ENCODE measurements at regions not wholly inside any gene's neighbourhood (a gene's known extent, or its start where the extent isn't known, plus 50 kb on each side); places are given as distances from the start of the nearest gene placed in this dataset.
A peak's percentile ranks its signal among the peaks of the same experiment; 100 is the strongest.

GRCh38 chr21:39104911-39105310, 78.3 kb downstream of the PSMG1 start:
- DNase-seq: no peak

- no peak for DNase-seq
Measured at GRCh38 chr21:39103689-39104088, 79.6 kb downstream of the PSMG1 start.

- no peak for DNase-seq
Measured at GRCh38 chr21:39099859-39100258, 83.4 kb downstream of the PSMG1 start.

- DNase-seq: no peak
Measured at GRCh38 chr21:39098696-39099200, 84.5 kb downstream of the PSMG1 start.

GRCh38 chr21:39097981-39098380, 85.3 kb downstream of the PSMG1 start:
- DNase-seq: no peak

- DNase-seq: no peak
Measured at GRCh38 chr21:39097335-39097861, 85.9 kb downstream of the PSMG1 start.

- DNase-seq: no peak
Measured at GRCh38 chr21:39096754-39097153, 86.5 kb downstream of the PSMG1 start.

- no peak for DNase-seq
Measured at GRCh38 chr21:39095681-39096080, 87.6 kb downstream of the PSMG1 start.

- no peak for DNase-seq
Measured at GRCh38 chr21:39094847-39095579, 88.2 kb downstream of the PSMG1 start.

GRCh38 chr21:39094087-39094780, 89.0 kb downstream of the PSMG1 start:
- DNase-seq: no peak

- DNase-seq: no peak
Measured at GRCh38 chr21:39093526-39093925, 89.7 kb downstream of the PSMG1 start.

- DNase-seq: no peak
Measured at GRCh38 chr21:39088831-39089380, 94.3 kb downstream of the PSMG1 start.

- DNase-seq: no peak
Measured at GRCh38 chr21:39088031-39088370, 95.2 kb downstream of the PSMG1 start.

- DNase-seq: no peak
Measured at GRCh38 chr21:39087238-39088030, 95.8 kb downstream of the PSMG1 start.

GRCh38 chr21:39086547-39086946, 96.7 kb downstream of the PSMG1 start:
- DNase-seq: no peak

- DNase-seq: no peak
Measured at GRCh38 chr21:39085843-39086405, 97.3 kb downstream of the PSMG1 start.

- no peak for DNase-seq
Measured at GRCh38 chr21:39084979-39085729, 98.1 kb downstream of the PSMG1 start.

GRCh38 chr21:39084073-39084472, 99.2 kb downstream of the PSMG1 start:
- DNase-seq: no peak

GRCh38 chr21:39083377-39084008, 99.8 kb downstream of the PSMG1 start:
- no peak for DNase-seq

GRCh38 chr21:39082656-39083376, 100.4 kb downstream of the PSMG1 start:
- DNase-seq: peak; percentile 69

GRCh38 chr21:39080366-39080765, 102.9 kb downstream of the PSMG1 start:
- no peak for DNase-seq

All from NCI-H774 (cell line).